B cell (primary cell): ENCODE measurements at regions not wholly inside any gene's neighbourhood (a gene's known extent, or its start where the extent isn't known, plus 50 kb on each side); places are given as distances from the start of the nearest gene placed in this dataset.

Experiments used
- ATAC-seq: fragments of 200-7000 bp; cut with Tn5 transposase; one replicate; pipeline ENCODE4 v1.10.0; 2021; ENCODE audit warnings: low read depth, mild to moderate bottlenecking, moderate number of reproducible peaks, moderate library complexity
- CTCF ChIA-PET: fragments of 350-600 bp; sonication (Branson Sonifier 250); formaldehyde crosslinking; loops from one replicate; lab custom pipeline; 2021; ENCODE audit warnings: antibody characterized with exemption, inconsistent platforms; lab: Charles Lee
- POLR2A ChIA-PET: fragments of 350-600 bp; sonication (Branson Sonifier 250); formaldehyde crosslinking; loops from one replicate; lab custom pipeline; 2021; ENCODE audit warnings: antibody characterized with exemption; lab: Charles Lee
- DNase-seq: peaks from one replicate; pipeline ENCODE4 v3.0.0; 2013
- H2AFZ ChIP-seq: 2 replicates; pipeline ENCODE4 v1.6.1; 2012; ENCODE audit warnings: mild to moderate bottlenecking, low read depth, low read length; ENCODE audit not compliant: insufficient read depth, poor library complexity, severe bottlenecking
- H3K27ac ChIP-seq, 2 donors: 1 replicate in 1 of 2; 2 replicates in 1 of 2; pipeline ENCODE4 v1.5.1; 2012 to 2013; ENCODE audit warnings: low read length in 2 of 2, mild to moderate bottlenecking in 2 of 2, moderate library complexity in 1 of 2
- H3K27me3 ChIP-seq, 4 experiments: fragments of 200-600 bp in 1 of 4; sonication (generic) in 1 of 4; replicated peaks in 1 of 4; 1 replicate in 2 of 4; 2 replicates in 2 of 4; pipeline versions ENCODE4 v1.6.1 to v1.7.0; 2013 to 2016; ENCODE audit warnings: low read length in 3 of 4, mild to moderate bottlenecking in 2 of 4, mixed read lengths in 1 of 4, moderate library complexity in 1 of 4; ENCODE audit not compliant: insufficient read depth in 4 of 4, control insufficient read depth in 3 of 4; ENCODE audit errors: control extremely low read depth in 1 of 4
- H3K36me3 ChIP-seq, 2 experiments: replicated peaks in 1 of 2; 1 replicate in 1 of 2; 2 replicates in 1 of 2; pipeline versions ENCODE4 v1.6.1 to v1.7.1; 2013; ENCODE audit warnings: low read length in 1 of 2; ENCODE audit not compliant: insufficient read depth in 2 of 2, control insufficient read depth in 1 of 2; ENCODE audit errors: control extremely low read depth in 1 of 2, extremely low read depth in 1 of 2
- H3K4me1 ChIP-seq, 2 donors: fragments of 200-600 bp in 1 of 2; sonication (generic) in 1 of 2; 1 replicate in 1 of 2; 2 replicates in 1 of 2; pipeline versions ENCODE4 v1.5.1 to v1.6.1; 2013 to 2017; ENCODE audit warnings: low read length in 2 of 2; ENCODE audit not compliant: control insufficient read depth in 2 of 2, insufficient read depth in 2 of 2
- H3K4me2 ChIP-seq: replicated peaks from 2 replicates; pipeline ENCODE3; 2012; ENCODE audit warnings: mild to moderate bottlenecking, low read depth, low read length; ENCODE audit not compliant: poor library complexity, severe bottlenecking
- H3K4me3 ChIP-seq, 5 experiments: fragments of 200-600 bp in 1 of 5; sonication (generic) in 1 of 5; 1 replicate in 3 of 5; 2 replicates in 2 of 5; pipeline versions ENCODE4 v1.5.1 to v1.7.0; 2011 to 2016; ENCODE audit warnings: low read length in 4 of 5, mild to moderate bottlenecking in 4 of 5, low read depth in 2 of 5, control low read depth in 1 of 5, moderate library complexity in 1 of 5; ENCODE audit not compliant: insufficient read depth in 1 of 5; ENCODE audit errors: control extremely low read depth in 1 of 5, extremely low read depth in 1 of 5
- H3K79me2 ChIP-seq: fragments of 200-600 bp; sonication (generic); one replicate; pipeline ENCODE4 v1.6.0; 2016; ENCODE audit warnings: low read length; ENCODE audit not compliant: control insufficient read depth, insufficient read depth
- H3K9ac ChIP-seq: fragments of 200-600 bp; sonication (generic); 2 replicates; pipeline ENCODE4 v1.6.1; 2017; ENCODE audit warnings: mild to moderate bottlenecking, low read length, moderate library complexity
- H3K9me3 ChIP-seq, 3 donors: one replicate each; pipeline versions ENCODE4 v1.6.1 to v1.7.1; 2013; ENCODE audit warnings: low read length in 2 of 3; ENCODE audit not compliant: control insufficient read depth in 2 of 3, insufficient read depth in 1 of 3; ENCODE audit errors: control extremely low read depth in 1 of 3
- H4K20me1 ChIP-seq: 2 replicates; pipeline ENCODE4 v1.6.0; 2012; ENCODE audit warnings: mild to moderate bottlenecking, low read length; ENCODE audit not compliant: insufficient read depth, control insufficient read depth, poor library complexity, severe bottlenecking
- H3K27ac Mint-ChIP-seq: one replicate; pipeline ENCODE4 v1.8.0; 2021; ENCODE audit warnings: mixed read lengths
- H3K27me3 Mint-ChIP-seq: one replicate; pipeline ENCODE4 v1.8.0; 2021; ENCODE audit warnings: mixed read lengths
- H3K4me1 Mint-ChIP-seq: one replicate; pipeline ENCODE4 v1.8.0; 2021; ENCODE audit warnings: mixed read lengths
- H3K4me3 Mint-ChIP-seq: one replicate; pipeline ENCODE4 v1.8.0; 2021; ENCODE audit warnings: mixed read lengths
- H3K9me3 Mint-ChIP-seq: one replicate; pipeline ENCODE4 v1.8.0; 2022; ENCODE audit warnings: mixed read lengths; ENCODE audit not compliant: insufficient read depth
- EZH2 ChIP-seq: IDR thresholded peaks from 2 replicates; pipeline ENCODE4 v1.6.1; 2012; ENCODE audit warnings: borderline replicate concordance, low read depth, mild to moderate bottlenecking, moderate library complexity, low read length; ENCODE audit not compliant: insufficient read depth, poor library complexity, severe bottlenecking
- WGBS: methylation state at CpG from one replicate; pipeline ENCODE4 v1.1.5; 2013; ENCODE audit warnings: missing lambda C conversion rate; ENCODE audit not compliant: insufficient coverage; 5-methylcytosine and 5-hydroxymethylcytosine counted together
- intact Hi-C: fragments of 100-400 bp; cut with micrococcal nuclease; formaldehyde crosslinking; loops from one replicate; pipeline ENCODE4 v1.10.0; 2022
- TF ChIP-seq, protein P1 (sequence below): fragments of 200-600 bp; IDR thresholded peaks from one replicate; pipeline ENCODE4 v1.8.0; 2022; ENCODE audit warnings: antibody characterized with exemption, mild to moderate bottlenecking

DNA sequence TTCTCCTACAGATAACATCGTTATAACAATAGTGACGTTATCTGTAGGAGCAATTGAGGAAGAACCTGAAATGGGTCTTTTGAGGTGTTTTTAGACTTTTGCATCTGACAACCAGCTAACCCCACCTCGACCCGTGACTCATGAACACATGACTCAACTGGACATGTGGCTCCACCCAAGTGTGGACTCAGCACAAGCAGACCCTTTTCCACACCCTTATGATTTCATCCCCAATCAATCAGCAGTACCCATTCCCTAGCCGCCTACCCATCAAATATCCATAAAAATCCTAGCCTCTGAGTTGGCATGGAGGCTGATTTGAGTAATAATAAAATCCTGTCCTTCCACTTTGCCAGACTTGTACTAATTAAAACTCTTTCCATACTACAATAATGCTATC, 255.4 kb downstream of the ARPP21 start:
- Mint-ChIP-seq H3K9me3 (peaks cover 7% of the 10 kb centered on the region), H3K4me1 (no peaks in the 10 kb centered on the region), H3K4me3 (no peak overlapping the region), H3K27ac (no peak overlapping the region), H3K27me3 (no peaks in the 10 kb centered on the region)
- H3K27ac ChIP-seq = no peak overlapping the region
- H3K4me2 ChIP-seq = no peak overlapping the region
- no peaks in the 10 kb centered on the region for H3K36me3 ChIP-seq
- H3K4me1 ChIP-seq = no peaks in the 10 kb centered on the region
- H3K9ac ChIP-seq = no peak overlapping the region
- CTCF ChIA-PET = interaction anchor here (2.9 kb wide), 1 partner anchor 13 kb away, joined by 9 read pairs; no protein-coding TSS in a partner anchor
- WGBS = no CpG with 5 or more reads among the region's 5 CpGs
- intact Hi-C loops = no loop called here
- H3K4me3 ChIP-seq = no peak overlapping the region
- no peaks in the 10 kb centered on the region for H3K79me2 ChIP-seq
- no peaks in the 10 kb centered on the region for H3K9me3 ChIP-seq
- no peak overlapping the region for H2AFZ ChIP-seq
- TF ChIP-seq, protein P1, sequence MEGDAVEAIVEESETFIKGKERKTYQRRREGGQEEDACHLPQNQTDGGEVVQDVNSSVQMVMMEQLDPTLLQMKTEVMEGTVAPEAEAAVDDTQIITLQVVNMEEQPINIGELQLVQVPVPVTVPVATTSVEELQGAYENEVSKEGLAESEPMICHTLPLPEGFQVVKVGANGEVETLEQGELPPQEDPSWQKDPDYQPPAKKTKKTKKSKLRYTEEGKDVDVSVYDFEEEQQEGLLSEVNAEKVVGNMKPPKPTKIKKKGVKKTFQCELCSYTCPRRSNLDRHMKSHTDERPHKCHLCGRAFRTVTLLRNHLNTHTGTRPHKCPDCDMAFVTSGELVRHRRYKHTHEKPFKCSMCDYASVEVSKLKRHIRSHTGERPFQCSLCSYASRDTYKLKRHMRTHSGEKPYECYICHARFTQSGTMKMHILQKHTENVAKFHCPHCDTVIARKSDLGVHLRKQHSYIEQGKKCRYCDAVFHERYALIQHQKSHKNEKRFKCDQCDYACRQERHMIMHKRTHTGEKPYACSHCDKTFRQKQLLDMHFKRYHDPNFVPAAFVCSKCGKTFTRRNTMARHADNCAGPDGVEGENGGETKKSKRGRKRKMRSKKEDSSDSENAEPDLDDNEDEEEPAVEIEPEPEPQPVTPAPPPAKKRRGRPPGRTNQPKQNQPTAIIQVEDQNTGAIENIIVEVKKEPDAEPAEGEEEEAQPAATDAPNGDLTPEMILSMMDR = no peak
- TF ChIP-seq EZH2 = no peak
- ATAC-seq = no peak
- DNase-seq = no peak
- H4K20me1 ChIP-seq = no peaks in the 10 kb centered on the region
- no peaks in the 10 kb centered on the region for H3K27me3 ChIP-seq
- POLR2A ChIA-PET = no interaction called here

DNA sequence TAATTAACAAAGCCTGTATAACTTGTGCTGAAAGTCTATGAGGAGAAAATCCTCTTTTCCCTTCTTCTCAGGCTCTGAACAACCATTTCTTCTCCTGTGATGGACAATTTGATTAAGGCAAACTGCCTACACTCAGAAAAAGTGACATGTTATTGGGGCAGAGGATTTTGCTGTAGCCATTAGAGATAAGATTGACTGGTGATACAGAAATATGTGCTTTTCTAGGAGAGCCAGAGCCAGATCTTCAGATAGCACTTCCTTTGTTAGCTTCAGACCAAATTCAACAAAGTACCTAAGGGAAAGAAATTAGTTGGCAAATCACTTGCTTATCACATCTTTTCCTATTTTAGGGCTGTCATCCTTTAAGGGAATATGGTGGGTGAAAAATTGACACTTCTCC, 259.9 kb downstream of the ARPP21 start:
- DNase-seq (no peak), ATAC-seq (no peak)
- intact Hi-C loops = no loop called here
- no peaks in the 10 kb centered on the region for H3K4me1 ChIP-seq
- POLR2A ChIA-PET = no interaction called here
- Mint-ChIP-seq H3K27ac (no peak overlapping the region), H3K9me3 (peaks cover 6% of the 10 kb centered on the region), H3K4me3 (no peak overlapping the region), H3K27me3 (no peaks in the 10 kb centered on the region), H3K4me1 (no peaks in the 10 kb centered on the region)
- no peaks in the 10 kb centered on the region for H3K79me2 ChIP-seq
- H3K4me2 ChIP-seq = no peak overlapping the region
- H3K36me3 ChIP-seq = no peaks in the 10 kb centered on the region
- H4K20me1 ChIP-seq = no peaks in the 10 kb centered on the region
- no peak overlapping the region for H3K9ac ChIP-seq
- H3K9me3 ChIP-seq = no peaks in the 10 kb centered on the region
- H3K27me3 ChIP-seq = no peaks in the 10 kb centered on the region
- no peak overlapping the region for H3K4me3 ChIP-seq
- no peak overlapping the region for H3K27ac ChIP-seq
- CTCF ChIA-PET = no interaction called here
- H2AFZ ChIP-seq = no peak overlapping the region
- TF ChIP-seq EZH2 = no peak
- TF ChIP-seq, protein P1 = no peak
